Esophagus squamous epithelium (tissue), 4 donors: ENCODE measurements at regions not wholly inside any gene's neighbourhood (a gene's known extent, or its start where the extent isn't known, plus 50 kb on each side); places are given as distances from the start of the nearest gene placed in this dataset.

Experiments
- POLR2A ChIP-seq, 4 donors: fragments of 450-650 bp; IDR thresholded peaks; one replicate each; pipeline ENCODE4 v1.6.1; 2017; ENCODE audit warnings: antibody characterized with exemption in 4 of 4, mild to moderate bottlenecking in 4 of 4, moderate library complexity in 3 of 4
- TF ChIP-seq, protein P1 (sequence below), 6 experiments: fragments of 450-650 bp in 4 of 6; fragments of 200-600 bp in 2 of 6; sonication (generic) in 2 of 6; IDR thresholded peaks; one replicate each; pipeline ENCODE4 v1.5.1; 2016 to 2019; ENCODE audit warnings: antibody characterized with exemption in 6 of 6, mild to moderate bottlenecking in 4 of 6, moderate library complexity in 4 of 6

DNA sequence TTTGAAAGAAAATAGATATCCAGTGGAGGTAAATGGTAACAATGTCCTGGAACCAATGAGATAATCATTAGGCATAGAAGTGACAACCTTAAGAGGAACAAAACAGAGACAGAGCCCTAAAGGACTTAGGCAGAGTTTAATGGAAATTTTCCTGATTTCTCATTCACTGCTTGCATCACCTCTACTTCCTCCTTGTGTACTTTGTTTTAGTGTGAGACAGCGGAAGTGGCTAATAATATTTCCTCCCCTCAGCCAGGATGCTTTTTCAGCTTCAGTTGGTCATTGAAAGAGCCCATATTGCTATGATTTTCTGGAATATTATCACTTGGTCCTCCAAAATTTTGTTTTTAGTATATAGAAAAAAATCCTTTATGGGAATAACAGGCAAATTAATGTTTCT is 153.4 kb upstream of the MPDZ start:
- no peak for TF ChIP-seq POLR2A (IDR thresholded peaks at IDR 0.05)
- TF ChIP-seq, protein P1, sequence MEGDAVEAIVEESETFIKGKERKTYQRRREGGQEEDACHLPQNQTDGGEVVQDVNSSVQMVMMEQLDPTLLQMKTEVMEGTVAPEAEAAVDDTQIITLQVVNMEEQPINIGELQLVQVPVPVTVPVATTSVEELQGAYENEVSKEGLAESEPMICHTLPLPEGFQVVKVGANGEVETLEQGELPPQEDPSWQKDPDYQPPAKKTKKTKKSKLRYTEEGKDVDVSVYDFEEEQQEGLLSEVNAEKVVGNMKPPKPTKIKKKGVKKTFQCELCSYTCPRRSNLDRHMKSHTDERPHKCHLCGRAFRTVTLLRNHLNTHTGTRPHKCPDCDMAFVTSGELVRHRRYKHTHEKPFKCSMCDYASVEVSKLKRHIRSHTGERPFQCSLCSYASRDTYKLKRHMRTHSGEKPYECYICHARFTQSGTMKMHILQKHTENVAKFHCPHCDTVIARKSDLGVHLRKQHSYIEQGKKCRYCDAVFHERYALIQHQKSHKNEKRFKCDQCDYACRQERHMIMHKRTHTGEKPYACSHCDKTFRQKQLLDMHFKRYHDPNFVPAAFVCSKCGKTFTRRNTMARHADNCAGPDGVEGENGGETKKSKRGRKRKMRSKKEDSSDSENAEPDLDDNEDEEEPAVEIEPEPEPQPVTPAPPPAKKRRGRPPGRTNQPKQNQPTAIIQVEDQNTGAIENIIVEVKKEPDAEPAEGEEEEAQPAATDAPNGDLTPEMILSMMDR (IDR thresholded peaks at IDR 0.05): no peak
